ENCODE measurements at regions not wholly inside any gene's neighbourhood (a gene's known extent, or its start where the extent isn't known, plus 50 kb on each side); places are given as distances from the start of the nearest gene placed in this dataset.
"Not testable (repeated sequence)": the region's sequence is repeated elsewhere in the genome, so short reads cannot be mapped to it uniquely, and the experiment has no call there.

- DNase-seq (ENCODE audit: low read depth in 2 of 3, low spot score in 1 of 3) = not testable (repeated sequence)
Observed at GRCh38 chr2:111287646-111288568, 167.2 kb downstream of the BCL2L11 start.

GRCh38 chr2:111290370-111290769 is 169.7 kb downstream of the BCL2L11 start:
- DNase-seq (ENCODE audit: low read depth in 2 of 3, low spot score in 1 of 3) = not testable (repeated sequence)

GRCh38 chr2:111291566-111291965 is 170.9 kb downstream of the BCL2L11 start:
- DNase-seq (ENCODE audit: low read depth in 2 of 3, low spot score in 1 of 3) = not testable (repeated sequence)

GRCh38 chr2:111292232-111292968 is 171.7 kb downstream of the BCL2L11 start:
- DNase-seq (ENCODE audit: low read depth in 2 of 3, low spot score in 1 of 3) = not testable (repeated sequence)

GRCh38 chr2:111294699-111295098 is 174.0 kb downstream of the BCL2L11 start:
- not testable (repeated sequence) for DNase-seq (ENCODE audit: low read depth in 2 of 3, low spot score in 1 of 3)

- not testable (repeated sequence) for DNase-seq (ENCODE audit: low read depth in 2 of 3, low spot score in 1 of 3)
Observed at GRCh38 chr2:111296122-111296804, 175.5 kb downstream of the BCL2L11 start.

- DNase-seq (ENCODE audit: low read depth in 2 of 3, low spot score in 1 of 3) = not testable (repeated sequence)
Observed at GRCh38 chr2:111297128-111297527, 176.4 kb downstream of the BCL2L11 start.

GRCh38 chr2:111298927-111299326 is 178.2 kb downstream of the BCL2L11 start:
- DNase-seq (ENCODE audit: low read depth in 2 of 3, low spot score in 1 of 3) = not testable (repeated sequence)

GRCh38 chr2:111299635-111300034 is 178.9 kb downstream of the BCL2L11 start:
- DNase-seq (ENCODE audit: low read depth in 2 of 3, low spot score in 1 of 3) = not testable (repeated sequence)

GRCh38 chr2:111301677-111302076 is 181.0 kb downstream of the BCL2L11 start:
- not testable (repeated sequence) for DNase-seq (ENCODE audit: low read depth in 2 of 3, low spot score in 1 of 3)

GRCh38 chr2:111302397-111303218 is 181.9 kb downstream of the BCL2L11 start:
- not testable (repeated sequence) for DNase-seq (ENCODE audit: low read depth in 2 of 3, low spot score in 1 of 3)

- DNase-seq (ENCODE audit: low read depth in 2 of 3, low spot score in 1 of 3) = not testable (repeated sequence)
Observed at GRCh38 chr2:111307302-111307701, 186.6 kb downstream of the BCL2L11 start.

GRCh38 chr2:111309231-111310075 is 188.7 kb downstream of the BCL2L11 start:
- DNase-seq (ENCODE audit: low read depth in 2 of 3, low spot score in 1 of 3) = not testable (repeated sequence)

- not testable (repeated sequence) for DNase-seq (ENCODE audit: low read depth in 2 of 3, low spot score in 1 of 3)
Observed at GRCh38 chr2:111310395-111310794, 189.7 kb downstream of the BCL2L11 start.

- DNase-seq (ENCODE audit: low read depth in 2 of 3, low spot score in 1 of 3) = not testable (repeated sequence)
Observed at GRCh38 chr2:111311568-111311967, 190.9 kb downstream of the BCL2L11 start.

GRCh38 chr2:111312897-111313607 is 192.3 kb downstream of the BCL2L11 start:
- not testable (repeated sequence) for DNase-seq (ENCODE audit: low read depth in 2 of 3, low spot score in 1 of 3)

- DNase-seq (ENCODE audit: low read depth in 2 of 3, low spot score in 1 of 3) = not testable (repeated sequence)
Observed at GRCh38 chr2:111313711-111314110, 193.0 kb downstream of the BCL2L11 start.

GRCh38 chr2:111315188-111315917 is 194.6 kb downstream of the BCL2L11 start:
- DNase-seq (ENCODE audit: low read depth in 2 of 3, low spot score in 1 of 3) = not testable (repeated sequence)

Data from stimulated activated CD4-positive, alpha-beta T cell treated with anti-CD3 and anti-CD28 coated beads, Interleukin-12 subunit alpha, Interleukin-12 subunit beta, amount 100 ng/mL, for 48 hours (primary cell).